Parathyroid adenoma (tissue), 2 donors: ENCODE measurements at regions not wholly inside any gene's neighbourhood (a gene's known extent, or its start where the extent isn't known, plus 50 kb on each side); places are given as distances from the start of the nearest gene placed in this dataset.
"Not testable (repeated sequence)": the region's sequence is repeated elsewhere in the genome, so short reads cannot be mapped to it uniquely, and the experiment has no call there.

Source experiments
- H2AFZ ChIP-seq: fragments of 300-600 bp; sonication (generic); one replicate; pipeline ENCODE4 v1.7.0; 2017; ENCODE audit warnings: antibody characterized with exemption, mild to moderate bottlenecking
- H3K27ac ChIP-seq: fragments of 300-600 bp; sonication (generic); one replicate; pipeline ENCODE4 v1.7.0; 2017
- H3K27me3 ChIP-seq: fragments of 300-600 bp; sonication (generic); one replicate; pipeline ENCODE4 v1.7.0; 2017; ENCODE audit warnings: low read length; ENCODE audit not compliant: control insufficient read depth, insufficient read depth
- H3K36me3 ChIP-seq: fragments of 300-600 bp; sonication (generic); one replicate; pipeline ENCODE4 v1.7.0; 2017; ENCODE audit warnings: low read length; ENCODE audit not compliant: control insufficient read depth, insufficient read depth
- H3K4me1 ChIP-seq: fragments of 300-600 bp; sonication (generic); one replicate; pipeline ENCODE4 v1.7.0; 2017; ENCODE audit warnings: control low read depth
- H3K4me2 ChIP-seq: fragments of 300-600 bp; sonication (generic); one replicate; pipeline ENCODE4 v1.7.0; 2017; ENCODE audit warnings: low read length
- H3K4me3 ChIP-seq: fragments of 300-600 bp; sonication (generic); one replicate; pipeline ENCODE4 v1.7.0; 2017; ENCODE audit warnings: low read depth, low read length
- H3K79me2 ChIP-seq: fragments of 300-600 bp; sonication (generic); one replicate; pipeline ENCODE4 v1.7.0; 2017; ENCODE audit warnings: control low read depth
- H3K9ac ChIP-seq: fragments of 300-600 bp; sonication (generic); one replicate; pipeline ENCODE4 v1.7.0; 2017; ENCODE audit warnings: mild to moderate bottlenecking
- H3K9me3 ChIP-seq: fragments of 300-600 bp; sonication (generic); one replicate; pipeline ENCODE4 v1.7.0; 2017; ENCODE audit warnings: low read length; ENCODE audit not compliant: control insufficient read depth
- TF ChIP-seq, protein P1 (sequence below): fragments of 300-600 bp; sonication (generic); IDR thresholded peaks from one replicate; pipeline ENCODE4 v1.7.0; 2017; ENCODE audit warnings: antibody characterized with exemption, mild to moderate bottlenecking
- donor health status: primary hyperparathyroidism.

DNA sequence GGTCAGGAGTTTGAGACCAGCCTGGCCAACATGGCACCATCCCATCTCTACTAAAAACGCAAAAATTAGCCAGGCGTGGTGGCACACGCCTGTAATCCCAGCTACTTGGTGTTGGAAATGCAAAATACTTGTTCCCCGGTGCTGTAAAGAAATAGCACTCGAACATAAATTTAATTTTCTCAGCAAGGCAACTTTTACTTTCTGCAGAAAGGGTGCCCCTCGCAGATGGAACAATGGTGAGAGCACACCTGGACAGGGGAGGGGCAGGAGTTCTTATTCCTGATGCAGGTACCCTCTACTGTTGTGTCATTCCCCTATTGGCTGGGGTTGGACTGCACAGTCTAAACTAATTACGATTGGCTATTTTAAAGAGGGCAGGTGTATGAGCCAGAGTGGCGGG, 139.7 kb downstream of the FHIP1A start:
- H2AFZ ChIP-seq = no peak overlapping the region
- H3K4me3 ChIP-seq = no peak overlapping the region
- no peaks in the 10 kb centered on the region for H3K79me2 ChIP-seq
- H3K27me3 ChIP-seq = no peaks in the 10 kb centered on the region
- no peaks in the 10 kb centered on the region for H3K9me3 ChIP-seq
- H3K4me1 ChIP-seq = no peaks in the 10 kb centered on the region
- no peak overlapping the region for H3K27ac ChIP-seq
- no peak overlapping the region for H3K9ac ChIP-seq
- TF ChIP-seq, protein P1, sequence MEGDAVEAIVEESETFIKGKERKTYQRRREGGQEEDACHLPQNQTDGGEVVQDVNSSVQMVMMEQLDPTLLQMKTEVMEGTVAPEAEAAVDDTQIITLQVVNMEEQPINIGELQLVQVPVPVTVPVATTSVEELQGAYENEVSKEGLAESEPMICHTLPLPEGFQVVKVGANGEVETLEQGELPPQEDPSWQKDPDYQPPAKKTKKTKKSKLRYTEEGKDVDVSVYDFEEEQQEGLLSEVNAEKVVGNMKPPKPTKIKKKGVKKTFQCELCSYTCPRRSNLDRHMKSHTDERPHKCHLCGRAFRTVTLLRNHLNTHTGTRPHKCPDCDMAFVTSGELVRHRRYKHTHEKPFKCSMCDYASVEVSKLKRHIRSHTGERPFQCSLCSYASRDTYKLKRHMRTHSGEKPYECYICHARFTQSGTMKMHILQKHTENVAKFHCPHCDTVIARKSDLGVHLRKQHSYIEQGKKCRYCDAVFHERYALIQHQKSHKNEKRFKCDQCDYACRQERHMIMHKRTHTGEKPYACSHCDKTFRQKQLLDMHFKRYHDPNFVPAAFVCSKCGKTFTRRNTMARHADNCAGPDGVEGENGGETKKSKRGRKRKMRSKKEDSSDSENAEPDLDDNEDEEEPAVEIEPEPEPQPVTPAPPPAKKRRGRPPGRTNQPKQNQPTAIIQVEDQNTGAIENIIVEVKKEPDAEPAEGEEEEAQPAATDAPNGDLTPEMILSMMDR = no peak
- H3K36me3 ChIP-seq = no peaks in the 10 kb centered on the region
- no peak overlapping the region for H3K4me2 ChIP-seq

GRCh38 chr4:151549378-151549777, 140.4 kb downstream of the FHIP1A start:
- not testable (repeated sequence) for H2AFZ ChIP-seq, H3K79me2 ChIP-seq, H3K36me3 ChIP-seq, H3K4me3 ChIP-seq, H3K9me3 ChIP-seq, H3K9ac ChIP-seq, H3K4me2 ChIP-seq, H3K4me1 ChIP-seq, H3K27me3 ChIP-seq, H3K27ac ChIP-seq

DNA sequence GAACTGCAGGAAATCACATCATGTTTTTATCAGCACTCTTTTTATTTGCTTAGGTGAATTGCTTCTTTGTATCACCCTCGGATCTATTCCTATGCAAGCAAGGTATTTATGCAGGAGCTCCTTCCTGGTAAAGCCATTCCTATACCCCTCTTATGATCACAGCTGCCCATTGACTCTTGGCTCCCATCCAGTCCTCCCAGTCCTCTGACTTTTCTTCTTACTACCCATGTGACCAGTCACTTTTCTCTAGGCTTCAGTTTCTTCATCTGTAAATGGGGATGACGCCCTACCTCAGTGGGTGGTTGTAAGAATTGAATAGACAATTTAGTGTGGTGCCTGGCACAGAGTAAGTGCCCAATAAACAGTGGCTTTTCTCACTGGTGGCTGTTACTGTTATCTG, 144.9 kb downstream of the FHIP1A start:
- Histone ChIP-seq H3K36me3 (no peaks in the 10 kb centered on the region), H3K9ac (no peak overlapping the region), H3K79me2 (no peaks in the 10 kb centered on the region), H3K4me1 (no peaks in the 10 kb centered on the region), H3K27me3 (no peaks in the 10 kb centered on the region), H2AFZ (no peak overlapping the region), H3K4me3 (no peak overlapping the region), H3K4me2 (no peak overlapping the region), H3K9me3 (no peaks in the 10 kb centered on the region), H3K27ac (no peak overlapping the region)
- TF ChIP-seq, protein P1 = no peak

DNA sequence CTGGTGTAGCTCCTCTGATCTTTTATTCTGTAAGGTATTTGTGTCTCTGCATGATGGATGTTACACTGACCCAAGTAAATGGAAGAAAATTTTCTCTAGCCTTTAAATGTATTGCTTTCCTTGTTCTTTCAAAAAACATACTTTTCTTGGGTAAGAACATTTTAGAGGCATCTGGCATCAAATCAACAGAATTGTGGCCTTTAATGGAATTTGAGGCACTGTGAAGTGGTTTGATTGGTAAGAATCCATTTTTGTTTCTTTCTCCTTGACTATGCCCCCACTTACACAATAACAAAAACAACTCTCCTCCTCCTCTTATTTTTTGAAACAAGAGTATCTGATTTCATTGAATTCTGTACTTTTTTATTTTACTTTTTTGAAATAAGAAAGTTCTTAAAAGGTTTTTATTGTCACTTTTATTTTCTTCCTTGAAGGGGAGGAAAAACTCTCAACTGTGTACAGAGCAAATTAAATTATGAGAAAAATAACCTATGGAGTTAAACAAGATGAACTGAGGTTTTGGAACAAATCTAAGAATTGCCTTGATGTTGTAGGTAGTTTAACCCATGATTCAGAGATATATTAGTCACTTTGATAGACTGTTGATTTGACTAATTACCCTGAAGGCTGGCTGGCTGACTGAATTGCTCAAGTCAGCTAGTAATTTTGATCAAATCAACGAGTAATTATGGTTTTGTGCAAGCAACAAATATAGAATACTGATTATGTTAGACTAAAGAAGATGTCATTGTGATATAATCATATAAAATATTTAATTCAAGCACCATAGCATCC, 146.4 kb downstream of the FHIP1A start:
- Histone ChIP-seq H3K36me3 (no peaks in the 10 kb centered on the region), H3K9me3 (no peaks in the 10 kb centered on the region), H3K4me2 (no peak overlapping the region), H3K27ac (no peak overlapping the region), H3K27me3 (no peaks in the 10 kb centered on the region), H3K4me1 (no peaks in the 10 kb centered on the region), H3K9ac (no peak overlapping the region), H3K79me2 (no peaks in the 10 kb centered on the region), H3K4me3 (no peak overlapping the region), H2AFZ (no peak overlapping the region)
- TF ChIP-seq, protein P1 = no peak

- no peak overlapping the region for H3K4me2 ChIP-seq
- TF ChIP-seq, protein P1 = no peak
- H2AFZ ChIP-seq = no peak overlapping the region
- H3K27ac ChIP-seq = no peak overlapping the region
- no peaks in the 10 kb centered on the region for H3K36me3 ChIP-seq
- no peak overlapping the region for H3K4me3 ChIP-seq
- no peaks in the 10 kb centered on the region for H3K4me1 ChIP-seq
- H3K79me2 ChIP-seq = no peaks in the 10 kb centered on the region
- H3K9ac ChIP-seq = no peak overlapping the region
- no peaks in the 10 kb centered on the region for H3K9me3 ChIP-seq
- no peaks in the 10 kb centered on the region for H3K27me3 ChIP-seq
Observed at GRCh38 chr4:151558496-151559113, 149.6 kb downstream of the FHIP1A start.
